ENCODE measurements at regions not wholly inside any gene's neighbourhood (a gene's known extent, or its start where the extent isn't known, plus 50 kb on each side); places are given as distances from the start of the nearest gene placed in this dataset.

DNA sequence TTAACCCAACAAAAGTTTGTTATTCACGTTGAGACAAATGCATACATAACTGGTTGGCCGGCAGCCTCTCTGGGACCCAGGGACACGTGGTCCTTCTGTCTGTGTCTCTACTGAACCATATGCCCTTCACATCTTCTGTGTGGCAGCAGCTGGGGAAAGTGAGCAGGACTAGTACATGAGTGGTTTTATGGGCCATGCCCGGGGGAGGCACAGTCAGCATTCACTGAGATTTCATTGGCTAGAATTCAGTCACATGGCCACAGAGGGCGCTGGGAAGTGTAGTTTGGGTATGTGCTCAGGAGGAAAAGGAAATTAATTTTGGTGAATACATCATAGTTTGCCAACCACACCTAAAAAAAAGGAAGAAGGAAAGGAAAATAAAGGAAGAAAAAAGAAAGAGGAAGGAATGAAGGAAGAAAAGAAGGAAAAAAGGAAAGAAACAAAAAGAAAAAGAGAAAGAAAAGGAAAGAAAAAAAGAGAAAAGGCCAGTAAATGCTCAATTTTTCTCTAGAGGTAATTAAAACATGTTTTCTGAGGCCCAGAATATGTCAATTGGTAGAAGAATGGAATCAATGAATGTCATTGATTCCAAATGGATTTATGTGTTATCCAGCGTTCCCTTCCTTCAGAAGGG, 55.9 kb upstream of the KIRREL3 start:
- Mint-ChIP-seq H3K36me3 (ENCODE audit: low read depth) (no peaks in the 10 kb centered on the region), H3K27me3 (ENCODE audit: low read depth) (no peaks in the 10 kb centered on the region), H3K27ac (ENCODE audit: unreplicated experiment) (no peak overlapping the region), H3K4me3 (no peak overlapping the region), H3K9me3 (no peaks in the 10 kb centered on the region), H3K4me1 (peaks cover 9% of the 10 kb centered on the region)
- DNase-seq (ENCODE audit: low read depth, low spot score) = no peak
- TF ChIP-seq, protein P1, sequence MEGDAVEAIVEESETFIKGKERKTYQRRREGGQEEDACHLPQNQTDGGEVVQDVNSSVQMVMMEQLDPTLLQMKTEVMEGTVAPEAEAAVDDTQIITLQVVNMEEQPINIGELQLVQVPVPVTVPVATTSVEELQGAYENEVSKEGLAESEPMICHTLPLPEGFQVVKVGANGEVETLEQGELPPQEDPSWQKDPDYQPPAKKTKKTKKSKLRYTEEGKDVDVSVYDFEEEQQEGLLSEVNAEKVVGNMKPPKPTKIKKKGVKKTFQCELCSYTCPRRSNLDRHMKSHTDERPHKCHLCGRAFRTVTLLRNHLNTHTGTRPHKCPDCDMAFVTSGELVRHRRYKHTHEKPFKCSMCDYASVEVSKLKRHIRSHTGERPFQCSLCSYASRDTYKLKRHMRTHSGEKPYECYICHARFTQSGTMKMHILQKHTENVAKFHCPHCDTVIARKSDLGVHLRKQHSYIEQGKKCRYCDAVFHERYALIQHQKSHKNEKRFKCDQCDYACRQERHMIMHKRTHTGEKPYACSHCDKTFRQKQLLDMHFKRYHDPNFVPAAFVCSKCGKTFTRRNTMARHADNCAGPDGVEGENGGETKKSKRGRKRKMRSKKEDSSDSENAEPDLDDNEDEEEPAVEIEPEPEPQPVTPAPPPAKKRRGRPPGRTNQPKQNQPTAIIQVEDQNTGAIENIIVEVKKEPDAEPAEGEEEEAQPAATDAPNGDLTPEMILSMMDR (conservative IDR thresholded peaks at IDR 0.05) = no peak

DNA sequence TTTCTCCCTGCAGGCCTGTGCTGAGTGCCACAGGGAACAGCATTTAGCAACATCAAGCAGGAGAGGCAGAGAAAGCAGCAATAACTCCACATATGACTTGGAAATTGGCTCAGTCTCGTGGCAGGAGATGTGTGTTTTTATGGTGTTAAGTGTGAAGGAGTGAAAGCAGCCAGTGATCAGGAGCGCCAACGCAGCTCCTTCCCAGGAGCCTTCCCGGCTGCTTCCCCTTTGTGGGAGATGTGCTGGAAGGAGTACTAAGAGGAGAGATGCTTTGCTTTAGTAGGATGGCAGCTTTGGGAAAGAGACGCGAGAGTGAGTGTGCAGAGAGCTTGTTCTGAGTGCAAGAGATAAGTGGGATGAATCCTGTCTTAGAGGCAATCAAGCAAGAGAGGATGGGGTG, 54.7 kb upstream of the KIRREL3 start:
- Mint-ChIP-seq H3K4me1 (peaks cover 9% of the 10 kb centered on the region), H3K27me3 (ENCODE audit: low read depth) (no peaks in the 10 kb centered on the region), H3K36me3 (ENCODE audit: low read depth) (no peaks in the 10 kb centered on the region), H3K27ac (ENCODE audit: unreplicated experiment) (peak overlapping the region; percentile 76), H3K4me3 (no peak overlapping the region), H3K9me3 (no peaks in the 10 kb centered on the region)
- TF ChIP-seq, protein P1 (conservative IDR thresholded peaks at IDR 0.05) = no peak
- DNase-seq (ENCODE audit: low read depth, low spot score) = no peak

DNA sequence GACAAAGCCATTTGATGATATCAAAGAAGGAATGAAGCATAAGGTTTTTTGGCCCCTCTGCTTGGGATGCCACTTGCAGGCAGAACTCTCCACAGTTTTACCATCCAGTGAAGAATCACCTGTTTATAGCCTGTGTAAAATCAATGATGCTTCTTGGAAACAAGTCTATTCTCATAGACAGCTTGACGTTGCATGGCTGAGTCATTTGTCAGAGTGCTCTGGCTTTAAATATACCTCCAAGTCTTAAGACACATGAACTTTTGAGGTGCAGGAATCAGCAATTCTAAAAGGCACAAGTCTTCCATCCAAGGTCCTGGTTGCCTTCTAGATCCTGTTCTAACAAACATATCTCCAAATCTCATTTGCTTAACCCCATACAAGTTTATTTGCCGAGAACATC, 53.6 kb upstream of the KIRREL3 start:
- TF ChIP-seq, protein P1 (conservative IDR thresholded peaks at IDR 0.05) = no peak
- Mint-ChIP-seq H3K4me1 (peaks cover 9% of the 10 kb centered on the region), H3K9me3 (no peaks in the 10 kb centered on the region)

DNA sequence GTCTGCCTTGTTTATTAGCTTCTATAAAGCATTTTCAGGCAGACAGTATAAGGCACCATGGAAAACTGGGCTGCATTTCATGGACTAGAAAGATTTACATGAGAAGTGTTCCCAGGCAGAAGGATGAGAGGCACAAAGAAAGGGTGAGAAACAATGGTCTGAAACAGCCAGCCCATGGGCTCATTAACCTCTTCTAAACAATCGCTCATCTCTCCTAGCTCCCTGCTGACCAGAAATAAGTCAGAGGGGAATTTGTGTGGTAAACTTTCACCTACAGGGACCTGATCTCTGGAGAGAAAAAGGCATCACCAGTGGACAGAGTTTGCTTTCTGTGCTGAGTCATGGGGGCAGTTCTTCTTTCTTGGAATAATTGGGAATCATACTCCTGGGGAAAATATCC, 51.8 kb upstream of the KIRREL3 start:
- DNase-seq (ENCODE audit: low read depth, low spot score) = no peak
- Mint-ChIP-seq H3K36me3 (ENCODE audit: low read depth) (no peaks in the 10 kb centered on the region), H3K27me3 (ENCODE audit: low read depth) (no peaks in the 10 kb centered on the region), H3K4me3 (no peak overlapping the region), H3K9me3 (no peaks in the 10 kb centered on the region), H3K4me1 (no peaks in the 10 kb centered on the region), H3K27ac (ENCODE audit: unreplicated experiment) (no peak overlapping the region)
- TF ChIP-seq, protein P1 (conservative IDR thresholded peaks at IDR 0.05) = no peak

More for the DNA sequence above, 53.6 kb upstream of the KIRREL3 start:
- DNase-seq (ENCODE audit: low read depth, low spot score) = no peak
- no peak overlapping the region for H3K27ac Mint-ChIP-seq (ENCODE audit: unreplicated experiment)
- no peak overlapping the region for H3K4me3 Mint-ChIP-seq
- H3K27me3 Mint-ChIP-seq (ENCODE audit: low read depth) = no peaks in the 10 kb centered on the region
- H3K36me3 Mint-ChIP-seq (ENCODE audit: low read depth) = no peaks in the 10 kb centered on the region

Data from neural crest cell (in vitro differentiated cells).